Mesendoderm (in vitro differentiated cells): ENCODE measurements at regions not wholly inside any gene's neighbourhood (a gene's known extent, or its start where the extent isn't known, plus 50 kb on each side); places are given as distances from the start of the nearest gene placed in this dataset.

Source experiments
- DNase-seq: peaks from one replicate; pipeline ENCODE4 v3.0.0; 2013
- H2AK5ac ChIP-seq: 2 replicates; pipeline ENCODE4 v1.6.1; 2013; ENCODE audit warnings: low read length, inconsistent platforms
- H2BK120ac ChIP-seq: 2 replicates; pipeline ENCODE4 v1.6.1; 2013; ENCODE audit warnings: low read depth, mild to moderate bottlenecking, low read length, moderate library complexity, mixed read lengths
- H2BK15ac ChIP-seq: replicated peaks from 2 replicates; pipeline ENCODE4 v1.6.1; 2013; ENCODE audit warnings: low read depth, mild to moderate bottlenecking, moderate library complexity
- H2BK5ac ChIP-seq: 2 replicates; pipeline ENCODE4 v1.6.1; 2013; ENCODE audit warnings: low read length, inconsistent platforms
- H3K18ac ChIP-seq: 2 replicates; pipeline ENCODE4 v1.6.1; 2013; ENCODE audit warnings: mild to moderate bottlenecking, low read length, mixed read lengths
- H3K23ac ChIP-seq: one replicate; pipeline ENCODE4 v1.6.1; 2013; ENCODE audit warnings: low read length
- H3K27ac ChIP-seq: 2 replicates; pipeline ENCODE4 v1.5.1; 2013; ENCODE audit warnings: low read depth, mild to moderate bottlenecking, inconsistent platforms, low read length, moderate library complexity
- H3K27me3 ChIP-seq: 2 replicates; pipeline ENCODE4 v1.6.1; 2013; ENCODE audit warnings: low read length, control low read depth, mild to moderate bottlenecking, inconsistent platforms; ENCODE audit not compliant: insufficient read depth, poor library complexity
- H3K36me3 ChIP-seq: 2 replicates; pipeline ENCODE4 v1.6.1; 2013; ENCODE audit warnings: low read length, inconsistent platforms; ENCODE audit not compliant: control insufficient read depth, insufficient read depth
- H3K4ac ChIP-seq: one replicate; pipeline ENCODE4 v1.6.1; 2013; ENCODE audit warnings: low read depth, mild to moderate bottlenecking, low read length, moderate library complexity
- H3K4me1 ChIP-seq: 2 replicates; pipeline ENCODE4 v1.6.1; 2013; ENCODE audit warnings: low read depth, low read length, inconsistent platforms; ENCODE audit not compliant: control insufficient read depth
- H3K4me2 ChIP-seq: 2 replicates; pipeline ENCODE4 v1.6.1; 2013; ENCODE audit warnings: low read length
- H3K4me3 ChIP-seq: 2 replicates; pipeline ENCODE4 v1.5.1; 2013; ENCODE audit warnings: mild to moderate bottlenecking, low read length
- H3K56ac ChIP-seq: one replicate; pipeline ENCODE4 v1.6.1; 2013; ENCODE audit warnings: low read length
- H3K79me1 ChIP-seq: 2 replicates; pipeline ENCODE4 v1.6.1; 2013; ENCODE audit warnings: low read length, inconsistent platforms
- H3K79me2 ChIP-seq: 2 replicates; pipeline ENCODE4 v1.6.1; 2013; ENCODE audit warnings: mild to moderate bottlenecking, low read length; ENCODE audit not compliant: control insufficient read depth, insufficient read depth
- H3K9ac ChIP-seq: 2 replicates; pipeline ENCODE4 v1.6.1; 2013; ENCODE audit warnings: low read length, inconsistent platforms
- H4K5ac ChIP-seq: one replicate; pipeline ENCODE4 v1.6.1; 2013; ENCODE audit warnings: low read length
- H4K8ac ChIP-seq: one replicate; pipeline ENCODE4 v1.6.1; 2013; ENCODE audit warnings: low read depth, mild to moderate bottlenecking, control low read depth, low read length, moderate library complexity
- WGBS: extraction: QIAGEN DNeasy Blood & Tissue Kit; methylation state at CpG from one replicate; pipeline ENCODE4 v1.1.7; 2013; ENCODE audit warnings: low lambda C conversion rate, missing lambda C conversion rate; ENCODE audit not compliant: insufficient coverage; ENCODE audit errors: extremely low coverage; 5-methylcytosine and 5-hydroxymethylcytosine counted together

DNA sequence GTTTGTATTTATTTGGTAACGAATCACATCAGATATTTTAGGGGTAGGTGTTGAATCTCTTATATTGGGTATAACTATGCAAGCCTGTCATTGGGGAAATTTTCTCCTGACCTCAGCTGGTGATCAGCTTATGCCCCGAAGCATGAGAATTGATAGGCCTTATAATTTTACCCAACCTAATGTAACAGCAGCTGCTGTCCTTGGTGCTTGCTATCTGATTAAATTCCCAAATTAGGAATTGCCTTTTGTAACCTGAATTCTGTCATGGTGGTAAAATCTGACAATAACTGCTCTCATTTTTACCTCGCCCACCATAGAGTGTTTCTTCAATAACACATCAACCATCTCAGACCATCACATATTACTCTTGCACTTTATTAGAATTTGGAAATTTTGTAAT is 1542.6 kb upstream of the PIK3C3 start:
- DNase-seq: no peak
- H3K4ac ChIP-seq: no peak overlapping the region
- H3K4me1 ChIP-seq: no peaks in the 10 kb centered on the region
- H3K18ac ChIP-seq: no peak overlapping the region
- no peak overlapping the region for H4K8ac ChIP-seq
- no peak overlapping the region for H3K9ac ChIP-seq
- H2BK15ac ChIP-seq: no peak overlapping the region
- H2BK120ac ChIP-seq: no peak overlapping the region
- H3K23ac ChIP-seq: no peak overlapping the region
- H2BK5ac ChIP-seq: no peak overlapping the region
- WGBS: no CpG with 5 or more reads among the region's 3 CpGs
- H3K4me3 ChIP-seq: no peak overlapping the region
- H3K79me1 ChIP-seq: no peaks in the 10 kb centered on the region
- no peaks in the 10 kb centered on the region for H3K36me3 ChIP-seq
- no peak overlapping the region for H3K4me2 ChIP-seq
- no peaks in the 10 kb centered on the region for H3K79me2 ChIP-seq
- no peak overlapping the region for H2AK5ac ChIP-seq
- H4K5ac ChIP-seq: no peak overlapping the region
- H3K56ac ChIP-seq: no peak overlapping the region
- H3K27ac ChIP-seq: no peak overlapping the region
- no peaks in the 10 kb centered on the region for H3K27me3 ChIP-seq

DNA sequence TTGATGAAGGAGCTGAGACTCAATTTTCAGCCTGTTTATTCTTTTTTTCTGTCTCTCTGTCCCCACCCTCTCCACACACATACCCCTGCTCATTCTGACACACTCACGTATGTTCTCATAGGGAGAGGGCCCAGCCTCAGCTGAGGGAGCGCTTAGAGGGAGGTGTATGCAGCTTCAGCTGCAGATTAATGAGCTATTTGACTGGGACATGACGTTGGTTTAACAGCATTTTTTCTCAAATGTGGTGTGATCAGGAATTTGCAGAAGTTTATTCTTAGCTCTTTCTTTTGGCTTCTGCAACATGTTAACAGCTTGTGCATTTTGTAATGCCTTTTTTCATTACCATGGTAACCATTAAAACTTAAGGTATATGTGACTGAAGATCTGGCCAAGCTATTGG is 1547.1 kb upstream of the PIK3C3 start:
- Histone ChIP-seq H3K18ac (no peak overlapping the region), H3K79me1 (no peaks in the 10 kb centered on the region), H3K36me3 (no peaks in the 10 kb centered on the region), H3K27me3 (no peaks in the 10 kb centered on the region), H3K4me1 (no peaks in the 10 kb centered on the region), H3K9ac (no peak overlapping the region), H3K4me2 (no peak overlapping the region), H4K8ac (no peak overlapping the region), H3K23ac (no peak overlapping the region), H3K4me3 (no peak overlapping the region), H2BK15ac (no peak overlapping the region), H4K5ac (no peak overlapping the region), H3K4ac (no peak overlapping the region), H3K27ac (no peak overlapping the region), H2BK120ac (no peak overlapping the region), H2BK5ac (no peak overlapping the region), H3K56ac (no peak overlapping the region), H2AK5ac (no peak overlapping the region), H3K79me2 (no peaks in the 10 kb centered on the region)
- no peak for DNase-seq
- WGBS: no CpG with 5 or more reads among the region's 3 CpGs

- H3K4ac ChIP-seq: no peak overlapping the region
- H2AK5ac ChIP-seq: no peak overlapping the region
- no peak overlapping the region for H3K56ac ChIP-seq
- no peak overlapping the region for H2BK5ac ChIP-seq
- H3K9ac ChIP-seq: no peak overlapping the region
- H2BK120ac ChIP-seq: no peak overlapping the region
- no peak overlapping the region for H3K4me3 ChIP-seq
- no peak overlapping the region for H4K5ac ChIP-seq
- no peaks in the 10 kb centered on the region for H3K4me1 ChIP-seq
- no peak overlapping the region for H3K18ac ChIP-seq
- no peak overlapping the region for H3K27ac ChIP-seq
- no peak overlapping the region for H3K4me2 ChIP-seq
- no peaks in the 10 kb centered on the region for H3K79me1 ChIP-seq
- no peaks in the 10 kb centered on the region for H3K27me3 ChIP-seq
- H3K23ac ChIP-seq: no peak overlapping the region
- H2BK15ac ChIP-seq: no peak overlapping the region
- H4K8ac ChIP-seq: no peak overlapping the region
- no peaks in the 10 kb centered on the region for H3K36me3 ChIP-seq
- DNase-seq: no peak
- H3K79me2 ChIP-seq: no peaks in the 10 kb centered on the region
- WGBS: 100% methylated on average over 1 of the region's 1 CpG
These were observed 1550.8 kb upstream of the PIK3C3 start for GRCh38 chr18:40404284-40404683.

- H3K4me3 ChIP-seq: no peak overlapping the region
- H3K18ac ChIP-seq: no peak overlapping the region
- no peaks in the 10 kb centered on the region for H3K4me1 ChIP-seq
- no CpG with 5 or more reads among the region's 1 CpG for WGBS
- H3K4ac ChIP-seq: no peak overlapping the region
- H3K56ac ChIP-seq: no peak overlapping the region
- H3K27ac ChIP-seq: no peak overlapping the region
- H2BK5ac ChIP-seq: no peak overlapping the region
- no peak overlapping the region for H2BK15ac ChIP-seq
- H3K23ac ChIP-seq: no peak overlapping the region
- no peak overlapping the region for H3K9ac ChIP-seq
- no peaks in the 10 kb centered on the region for H3K27me3 ChIP-seq
- no peak overlapping the region for H4K8ac ChIP-seq
- H2BK120ac ChIP-seq: no peak overlapping the region
- H3K79me1 ChIP-seq: no peaks in the 10 kb centered on the region
- no peaks in the 10 kb centered on the region for H3K79me2 ChIP-seq
- DNase-seq: no peak
- no peak overlapping the region for H3K4me2 ChIP-seq
- H4K5ac ChIP-seq: no peak overlapping the region
- H2AK5ac ChIP-seq: no peak overlapping the region
- H3K36me3 ChIP-seq: no peaks in the 10 kb centered on the region
These were observed 1553.0 kb upstream of the PIK3C3 start for GRCh38 chr18:40402052-40402451.

GRCh38 chr18:40388121-40388520 is 1566.9 kb upstream of the PIK3C3 start:
- Histone ChIP-seq H3K79me1 (no peaks in the 10 kb centered on the region), H3K27ac (no peak overlapping the region), H3K18ac (no peak overlapping the region), H3K79me2 (no peaks in the 10 kb centered on the region), H3K4ac (no peak overlapping the region), H3K4me2 (no peak overlapping the region), H3K4me1 (no peaks in the 10 kb centered on the region), H3K27me3 (no peaks in the 10 kb centered on the region), H4K5ac (no peak overlapping the region), H3K56ac (no peak overlapping the region), H2BK15ac (no peak overlapping the region), H3K9ac (no peak overlapping the region), H4K8ac (no peak overlapping the region), H3K36me3 (no peaks in the 10 kb centered on the region), H2BK120ac (no peak overlapping the region), H3K4me3 (no peak overlapping the region), H3K23ac (no peak overlapping the region), H2BK5ac (no peak overlapping the region), H2AK5ac (no peak overlapping the region)
- DNase-seq: no peak
- no CpG with 5 or more reads among the region's 2 CpGs for WGBS

- H3K79me2 ChIP-seq: no peaks in the 10 kb centered on the region
- WGBS: no CpG with 5 or more reads among the region's 3 CpGs
- H2AK5ac ChIP-seq: no peak overlapping the region
- H3K4me3 ChIP-seq: no peak overlapping the region
- no peak for DNase-seq
- H3K9ac ChIP-seq: no peak overlapping the region
- H3K4ac ChIP-seq: no peak overlapping the region
- H3K4me2 ChIP-seq: no peak overlapping the region
- no peaks in the 10 kb centered on the region for H3K79me1 ChIP-seq
- H3K56ac ChIP-seq: no peak overlapping the region
- no peak overlapping the region for H3K23ac ChIP-seq
- no peaks in the 10 kb centered on the region for H3K36me3 ChIP-seq
- no peaks in the 10 kb centered on the region for H3K27me3 ChIP-seq
- H2BK15ac ChIP-seq: no peak overlapping the region
- H2BK120ac ChIP-seq: no peak overlapping the region
- H4K5ac ChIP-seq: no peak overlapping the region
- H3K4me1 ChIP-seq: no peaks in the 10 kb centered on the region
- no peak overlapping the region for H3K27ac ChIP-seq
- no peak overlapping the region for H4K8ac ChIP-seq
- H2BK5ac ChIP-seq: no peak overlapping the region
- no peak overlapping the region for H3K18ac ChIP-seq
These were observed 1567.8 kb upstream of the PIK3C3 start for GRCh38 chr18:40387130-40387787.
